Prostate gland (tissue), 2 donors: ENCODE measurements at regions not wholly inside any gene's neighbourhood (a gene's known extent, or its start where the extent isn't known, plus 50 kb on each side); places are given as distances from the start of the nearest gene placed in this dataset.

Experiments
- DNase-seq: peaks from one replicate; pipeline ENCODE4 v3.0.0-alpha.2; 2019; ENCODE audit warnings: low spot score
- H3K27ac ChIP-seq, 2 donors: fragments of 200-600 bp; sonication (generic); 2 replicates each; pipeline ENCODE4 v1.5.1; 2017 to 2019
- H3K27me3 ChIP-seq: fragments of 200-600 bp; sonication (generic); replicated peaks from 2 replicates; pipeline ENCODE4 v1.5.1; 2019; ENCODE audit not compliant: insufficient read depth
- H3K36me3 ChIP-seq, 2 donors: fragments of 200-600 bp; sonication (generic); 1 replicate in 1 of 2; 2 replicates in 1 of 2; pipeline versions ENCODE4 v1.5.1 to v1.8.1; 2017 to 2019
- H3K4me1 ChIP-seq: fragments of 200-600 bp; sonication (generic); replicated peaks from 2 replicates; pipeline ENCODE4 v1.5.1; 2019
- H3K4me3 ChIP-seq, 2 donors: fragments of 200-600 bp; sonication (generic); 2 replicates each; pipeline ENCODE4 v1.5.1; 2017 to 2019
- H3K9me3 ChIP-seq: fragments of 200-600 bp; sonication (generic); 2 replicates; pipeline ENCODE4 v1.5.1; 2017
- POLR2A ChIP-seq: fragments of 450-650 bp; IDR thresholded peaks from one replicate; pipeline ENCODE4 v1.6.1; 2016; ENCODE audit warnings: antibody characterized with exemption, mild to moderate bottlenecking
- POLR2AphosphoS5 ChIP-seq: sonication (generic); formaldehyde crosslinking; IDR thresholded peaks from one replicate; pipeline ENCODE4 v1.6.1; 2017; ENCODE audit warnings: antibody characterized with exemption
- WGBS: methylation state at CpG from one replicate; pipeline ENCODE4 v1.1.5; 2018; 5-methylcytosine and 5-hydroxymethylcytosine counted together
- intact Hi-C: fragments of 100-400 bp; cut with DNase I; formaldehyde crosslinking; loops from one replicate; pipeline ENCODE4 v1.14.2; 2022
- TF ChIP-seq, protein P1 (sequence below), 4 experiments: fragments of 200-600 bp in 2 of 4; fragments of 450-650 bp in 2 of 4; sonication (generic) in 2 of 4; IDR thresholded peaks; 1 replicate in 3 of 4; 2 replicates in 1 of 4; pipeline ENCODE4 v1.5.1; 2016 to 2019; ENCODE audit warnings: antibody characterized with exemption in 4 of 4, mild to moderate bottlenecking in 2 of 4, moderate library complexity in 2 of 4

DNA sequence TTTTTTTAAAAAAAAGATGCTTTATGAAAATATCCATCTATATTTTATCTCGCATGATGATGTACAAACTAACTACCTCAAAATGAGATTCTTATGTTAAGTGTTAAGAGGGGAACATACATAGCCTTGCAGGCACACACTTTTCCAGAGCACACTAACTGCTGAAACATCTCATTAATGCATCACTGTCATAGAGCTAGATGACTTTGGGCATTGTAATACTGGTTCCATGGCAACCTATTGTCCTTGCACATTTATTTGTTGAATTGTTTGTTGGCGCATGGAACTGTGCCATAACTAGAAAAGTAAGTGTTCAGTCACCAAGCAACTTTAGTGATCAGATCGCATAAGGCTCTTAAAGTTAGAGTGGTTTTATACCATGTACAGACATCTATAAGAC, 348.3 kb downstream of the GALC start:
- intact Hi-C loops: no loop called here

DNA sequence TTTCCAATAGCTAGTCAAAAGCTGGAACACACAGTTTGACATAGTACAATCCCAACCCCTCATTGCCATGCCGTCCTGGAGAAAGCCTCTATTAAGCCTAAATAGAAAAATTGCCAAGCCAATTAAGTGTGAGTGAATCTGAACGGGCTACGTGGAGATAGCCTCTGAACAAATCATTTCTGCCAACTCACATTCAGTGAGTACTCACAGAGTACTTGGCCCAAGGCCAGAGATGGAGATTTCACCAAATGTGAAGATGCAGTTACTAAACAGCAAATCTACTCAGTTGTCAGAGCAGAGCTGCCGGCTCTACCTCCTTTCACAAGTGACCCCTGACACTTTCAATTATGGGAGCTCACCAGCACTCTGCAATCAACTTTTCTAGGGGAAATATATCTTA, 350.0 kb downstream of the GALC start:
- no peaks in the 10 kb centered on the region for H3K36me3 ChIP-seq
- H3K27ac ChIP-seq: no peak overlapping the region
- no peaks in the 10 kb centered on the region for H3K4me1 ChIP-seq
- no peaks in the 10 kb centered on the region for H3K9me3 ChIP-seq
- no peaks in the 10 kb centered on the region for H3K27me3 ChIP-seq
- DNase-seq: no peak
- no peak overlapping the region for H3K4me3 ChIP-seq
- intact Hi-C loops: no loop called here
- 19% methylated on average over 4 of the region's 4 CpGs for WGBS
- TF ChIP-seq POLR2A (no peak), POLR2AphosphoS5 (no peak)
- TF ChIP-seq, protein P1, sequence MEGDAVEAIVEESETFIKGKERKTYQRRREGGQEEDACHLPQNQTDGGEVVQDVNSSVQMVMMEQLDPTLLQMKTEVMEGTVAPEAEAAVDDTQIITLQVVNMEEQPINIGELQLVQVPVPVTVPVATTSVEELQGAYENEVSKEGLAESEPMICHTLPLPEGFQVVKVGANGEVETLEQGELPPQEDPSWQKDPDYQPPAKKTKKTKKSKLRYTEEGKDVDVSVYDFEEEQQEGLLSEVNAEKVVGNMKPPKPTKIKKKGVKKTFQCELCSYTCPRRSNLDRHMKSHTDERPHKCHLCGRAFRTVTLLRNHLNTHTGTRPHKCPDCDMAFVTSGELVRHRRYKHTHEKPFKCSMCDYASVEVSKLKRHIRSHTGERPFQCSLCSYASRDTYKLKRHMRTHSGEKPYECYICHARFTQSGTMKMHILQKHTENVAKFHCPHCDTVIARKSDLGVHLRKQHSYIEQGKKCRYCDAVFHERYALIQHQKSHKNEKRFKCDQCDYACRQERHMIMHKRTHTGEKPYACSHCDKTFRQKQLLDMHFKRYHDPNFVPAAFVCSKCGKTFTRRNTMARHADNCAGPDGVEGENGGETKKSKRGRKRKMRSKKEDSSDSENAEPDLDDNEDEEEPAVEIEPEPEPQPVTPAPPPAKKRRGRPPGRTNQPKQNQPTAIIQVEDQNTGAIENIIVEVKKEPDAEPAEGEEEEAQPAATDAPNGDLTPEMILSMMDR (IDR thresholded peaks at IDR 0.05): no peak

More for the DNA sequence above, 348.3 kb downstream of the GALC start:
- no peaks in the 10 kb centered on the region for H3K36me3 ChIP-seq
- no peaks in the 10 kb centered on the region for H3K4me1 ChIP-seq
- WGBS: 68% methylated on average over 3 of the region's 3 CpGs
- no peak overlapping the region for H3K27ac ChIP-seq
- no peaks in the 10 kb centered on the region for H3K9me3 ChIP-seq
- no peak overlapping the region for H3K4me3 ChIP-seq
- no peak for TF ChIP-seq POLR2A
- TF ChIP-seq POLR2AphosphoS5: no peak
- TF ChIP-seq, protein P1 (IDR thresholded peaks at IDR 0.05): no peak
- H3K27me3 ChIP-seq: no peaks in the 10 kb centered on the region
- no peak for DNase-seq

DNA sequence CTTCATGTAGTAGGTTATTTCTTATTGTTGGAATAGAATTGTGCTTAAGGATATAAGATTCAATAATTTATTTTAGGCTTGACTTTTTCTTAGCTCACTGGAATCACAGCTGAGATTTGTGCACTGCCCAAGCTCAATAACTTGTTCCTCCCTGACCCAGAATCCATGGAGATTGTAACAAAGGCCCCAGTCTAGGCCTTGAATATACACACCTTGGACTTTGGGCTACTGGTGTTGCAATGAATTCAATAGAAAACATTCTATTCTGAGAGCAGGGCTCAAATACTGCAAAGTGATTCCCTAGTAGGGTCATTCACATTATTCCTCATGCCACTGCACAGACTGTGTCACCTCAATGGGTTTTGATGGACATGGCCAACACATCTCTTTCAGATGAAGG, 352.4 kb downstream of the GALC start:
- H3K27me3 ChIP-seq: no peaks in the 10 kb centered on the region
- no peaks in the 10 kb centered on the region for H3K9me3 ChIP-seq
- H3K36me3 ChIP-seq: no peaks in the 10 kb centered on the region
- DNase-seq: no peak
- H3K27ac ChIP-seq: no peak overlapping the region
- no peak overlapping the region for H3K4me3 ChIP-seq
- no peak for TF ChIP-seq POLR2AphosphoS5
- TF ChIP-seq POLR2A: no peak
- TF ChIP-seq, protein P1 (IDR thresholded peaks at IDR 0.05): no peak
- intact Hi-C loops: no loop called here
- no peaks in the 10 kb centered on the region for H3K4me1 ChIP-seq

DNA sequence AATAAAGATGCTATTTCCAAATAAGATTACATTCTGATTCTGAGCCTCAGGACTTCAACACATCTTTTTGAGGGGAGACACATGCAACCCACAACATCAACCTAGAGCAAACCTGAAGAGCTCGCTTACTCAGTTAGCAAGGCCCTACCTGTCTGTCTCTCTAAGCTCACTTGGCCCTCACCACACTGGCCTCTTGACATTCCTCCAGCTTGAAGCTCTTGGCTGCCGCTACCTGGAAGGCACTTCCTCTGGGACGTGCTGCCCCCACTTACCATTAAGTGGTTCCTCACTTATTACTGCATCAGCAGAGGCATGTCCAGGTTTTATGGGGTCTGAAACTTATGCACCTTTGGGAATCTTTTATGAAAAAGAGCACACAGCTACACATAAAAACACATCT, 354.8 kb downstream of the GALC start:
- no peak overlapping the region for H3K4me3 ChIP-seq
- intact Hi-C loops: no loop called here
- TF ChIP-seq, protein P1 (IDR thresholded peaks at IDR 0.05): no peak
- TF ChIP-seq POLR2AphosphoS5 (no peak), POLR2A (no peak)
- H3K27ac ChIP-seq: no peak overlapping the region
- H3K9me3 ChIP-seq: no peaks in the 10 kb centered on the region
- no peaks in the 10 kb centered on the region for H3K27me3 ChIP-seq
- H3K36me3 ChIP-seq: no peaks in the 10 kb centered on the region
- 84% methylated on average over 3 of the region's 3 CpGs for WGBS
- no peak for DNase-seq
- no peaks in the 10 kb centered on the region for H3K4me1 ChIP-seq

DNA sequence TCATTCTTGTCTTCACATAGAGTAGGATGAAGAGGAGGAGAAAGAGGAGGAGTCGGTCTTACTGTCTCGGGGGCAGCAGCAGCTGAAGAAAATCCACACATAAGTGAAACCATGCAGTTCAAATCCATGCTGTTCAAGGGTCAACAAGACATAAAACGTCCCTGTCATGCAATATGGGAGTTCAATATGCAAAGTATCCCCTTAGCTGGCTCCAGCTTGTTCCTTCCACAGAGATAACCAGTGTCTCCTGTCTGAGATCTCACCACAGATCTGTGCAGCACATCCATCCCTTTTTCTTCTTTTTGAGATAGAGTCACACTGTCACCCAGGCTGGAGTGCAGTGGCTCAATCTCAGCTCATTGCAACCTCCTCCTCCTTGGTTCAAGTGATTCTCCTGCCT, 357.5 kb downstream of the GALC start:
- Histone ChIP-seq H3K4me1 (no peaks in the 10 kb centered on the region), H3K9me3 (no peaks in the 10 kb centered on the region), H3K27ac (no peak overlapping the region), H3K36me3 (no peaks in the 10 kb centered on the region), H3K4me3 (no peak overlapping the region), H3K27me3 (no peaks in the 10 kb centered on the region)
- no peak for TF ChIP-seq POLR2AphosphoS5
- no peak for TF ChIP-seq POLR2A
- TF ChIP-seq, protein P1 (IDR thresholded peaks at IDR 0.05): no peak
- no peak for DNase-seq
- 76% methylated on average over 3 of the region's 3 CpGs for WGBS
- intact Hi-C loops: no loop called here
